ENCODE measurements at regions not wholly inside any gene's neighbourhood (a gene's known extent, or its start where the extent isn't known, plus 50 kb on each side); places are given as distances from the start of the nearest gene placed in this dataset.

- no peak for TF ChIP-seq CTCF (IDR thresholded peaks at IDR 0.05)
- no peak for TF ChIP-seq POLR2AphosphoS5 (IDR thresholded peaks at IDR 0.05)
Observed at GRCh38 chr9:13816837-13817236, 497.1 kb downstream of the NFIB start.

Data from sigmoid colon (tissue), 4 donors.